Trophoblast cell (in vitro differentiated cells and primary cell): ENCODE measurements at regions not wholly inside any gene's neighbourhood (a gene's known extent, or its start where the extent isn't known, plus 50 kb on each side); places are given as distances from the start of the nearest gene placed in this dataset.

Experiments used
- DNase-seq, 2 donors: peaks; one replicate each; pipeline ENCODE4 v3.0.0-alpha.2; 2016
- H2AFZ ChIP-seq: 2 replicates; pipeline ENCODE4 v1.6.1; 2013; ENCODE audit warnings: low read length, moderate library complexity, mild to moderate bottlenecking; ENCODE audit not compliant: insufficient read depth, poor library complexity
- H2AK5ac ChIP-seq: 2 replicates; pipeline ENCODE4 v1.6.1; 2013; ENCODE audit warnings: mild to moderate bottlenecking, low read length
- H2BK120ac ChIP-seq: 2 replicates; pipeline ENCODE4 v1.6.1; 2013; ENCODE audit warnings: low read length, mild to moderate bottlenecking, moderate library complexity; ENCODE audit not compliant: insufficient read depth, poor library complexity
- H2BK12ac ChIP-seq: 2 replicates; pipeline ENCODE4 v1.6.1; 2013; ENCODE audit warnings: mild to moderate bottlenecking, low read length, moderate library complexity
- H2BK5ac ChIP-seq: 2 replicates; pipeline ENCODE4 v1.6.1; 2013; ENCODE audit warnings: low read length, low read depth, moderate library complexity, mild to moderate bottlenecking; ENCODE audit not compliant: poor library complexity
- H3K14ac ChIP-seq: 2 replicates; pipeline ENCODE4 v1.6.1; 2013; ENCODE audit warnings: mild to moderate bottlenecking, low read length
- H3K18ac ChIP-seq: 2 replicates; pipeline ENCODE4 v1.6.1; 2013; ENCODE audit warnings: mild to moderate bottlenecking, low read length
- H3K23ac ChIP-seq: 2 replicates; pipeline ENCODE4 v1.6.1; 2013; ENCODE audit warnings: low read length
- H3K27ac ChIP-seq: 2 replicates; pipeline ENCODE4 v1.5.1; 2013; ENCODE audit warnings: low read depth, mild to moderate bottlenecking, inconsistent platforms, low read length, moderate library complexity
- H3K27me3 ChIP-seq: 2 replicates; pipeline ENCODE4 v1.6.1; 2013; ENCODE audit warnings: inconsistent platforms, mild to moderate bottlenecking, low read length, moderate library complexity; ENCODE audit not compliant: insufficient read depth
- H3K36me3 ChIP-seq, 2 experiments: 1 replicate in 1 of 2; 2 replicates in 1 of 2; pipeline ENCODE4 v1.6.1; 2013; ENCODE audit warnings: low read length in 2 of 2, mild to moderate bottlenecking in 2 of 2, moderate library complexity in 1 of 2; ENCODE audit not compliant: insufficient read depth in 2 of 2, control insufficient read depth in 1 of 2
- H3K4ac ChIP-seq: 2 replicates; pipeline ENCODE4 v1.6.1; 2013; ENCODE audit warnings: low read depth, mild to moderate bottlenecking, low read length, moderate library complexity
- H3K4me1 ChIP-seq, 2 experiments: 1 replicate in 1 of 2; 2 replicates in 1 of 2; pipeline ENCODE4 v1.6.1; 2013; ENCODE audit warnings: low read length in 2 of 2, mild to moderate bottlenecking in 2 of 2, moderate library complexity in 1 of 2; ENCODE audit not compliant: insufficient read depth in 2 of 2, control insufficient read depth in 1 of 2
- H3K4me2 ChIP-seq: 2 replicates; pipeline ENCODE4 v1.6.1; 2013; ENCODE audit warnings: inconsistent platforms, mild to moderate bottlenecking, low read length, moderate library complexity
- H3K4me3 ChIP-seq: 2 replicates; pipeline ENCODE4 v1.5.1; 2013; ENCODE audit warnings: mild to moderate bottlenecking, low read depth, low read length, inconsistent platforms
- H3K79me1 ChIP-seq: one replicate; pipeline ENCODE4 v1.6.1; 2013; ENCODE audit warnings: low read length
- H3K79me2 ChIP-seq: 2 replicates; pipeline ENCODE4 v1.6.1; 2013; ENCODE audit warnings: low read length, mild to moderate bottlenecking; ENCODE audit not compliant: control insufficient read depth, insufficient read depth, poor library complexity
- H3K9ac ChIP-seq: 2 replicates; pipeline ENCODE4 v1.6.1; 2013; ENCODE audit warnings: mild to moderate bottlenecking, low read length
- H3K9me3 ChIP-seq: 2 replicates; pipeline ENCODE4 v1.6.1; 2013; ENCODE audit warnings: low read depth, mild to moderate bottlenecking, control low read depth, inconsistent platforms, low read length; ENCODE audit not compliant: insufficient read depth
- H4K12ac ChIP-seq: 2 replicates; pipeline ENCODE4 v1.6.1; 2013; ENCODE audit warnings: low read depth, mild to moderate bottlenecking, low read length, moderate library complexity
- H4K8ac ChIP-seq: 2 replicates; pipeline ENCODE4 v1.6.1; 2013; ENCODE audit warnings: low read depth, mild to moderate bottlenecking, low read length, moderate library complexity
- H4K91ac ChIP-seq: one replicate; pipeline ENCODE4 v1.6.1; 2013; ENCODE audit warnings: low read depth, mild to moderate bottlenecking, low read length, moderate library complexity
- WGBS: extraction: QIAGEN DNeasy Blood & Tissue Kit; methylation state at CpG from one replicate; pipeline ENCODE4 v1.1.7; 2013; ENCODE audit warnings: missing lambda C conversion rate; ENCODE audit not compliant: insufficient read length, insufficient coverage; ENCODE audit errors: extremely low coverage; 5-methylcytosine and 5-hydroxymethylcytosine counted together

GRCh38 chr6:105500693-105501092 is 97.8 kb upstream of the PREP start:
- Histone ChIP-seq H3K9me3 (no peaks in the 10 kb centered on the region), H3K79me2 (no peaks in the 10 kb centered on the region), H2BK5ac (no peak overlapping the region), H3K23ac (no peak overlapping the region), H3K4ac (no peak overlapping the region), H3K36me3 (no peaks in the 10 kb centered on the region), H3K27ac (no peak overlapping the region), H4K8ac (no peak overlapping the region), H3K4me2 (no peak overlapping the region), H2BK12ac (no peak overlapping the region), H3K4me3 (no peak overlapping the region), H3K18ac (no peak overlapping the region), H2BK120ac (no peak overlapping the region), H3K27me3 (no peaks in the 10 kb centered on the region), H3K79me1 (no peaks in the 10 kb centered on the region), H4K91ac (no peak overlapping the region), H3K14ac (no peak overlapping the region), H4K12ac (no peak overlapping the region), H2AFZ (no peak overlapping the region), H2AK5ac (no peak overlapping the region), H3K9ac (no peak overlapping the region), H3K4me1 (no peaks in the 10 kb centered on the region)
- DNase-seq, result no peak
- no CpG with 5 or more reads among the region's 1 CpG for WGBS

- no peak overlapping the region for H2AFZ ChIP-seq
- no peak overlapping the region for H3K27ac ChIP-seq
- H3K27me3 ChIP-seq, result no peaks in the 10 kb centered on the region
- H3K79me2 ChIP-seq, result no peaks in the 10 kb centered on the region
- no peak overlapping the region for H3K4me3 ChIP-seq
- no peak overlapping the region for H3K18ac ChIP-seq
- no peak overlapping the region for H3K4me2 ChIP-seq
- no peak overlapping the region for H3K23ac ChIP-seq
- H4K8ac ChIP-seq, result no peak overlapping the region
- no peak overlapping the region for H3K4ac ChIP-seq
- H2BK120ac ChIP-seq, result no peak overlapping the region
- no peak overlapping the region for H4K91ac ChIP-seq
- H3K9me3 ChIP-seq, result no peaks in the 10 kb centered on the region
- no peak overlapping the region for H2BK5ac ChIP-seq
- H3K14ac ChIP-seq, result no peak overlapping the region
- H3K79me1 ChIP-seq, result no peaks in the 10 kb centered on the region
- no peak overlapping the region for H2BK12ac ChIP-seq
- no peak overlapping the region for H3K9ac ChIP-seq
- H3K36me3 ChIP-seq, result no peaks in the 10 kb centered on the region
- no peak overlapping the region for H2AK5ac ChIP-seq
- WGBS, result no CpG with 5 or more reads among the region's 3 CpGs
- no peak for DNase-seq
- no peaks in the 10 kb centered on the region for H3K4me1 ChIP-seq
- H4K12ac ChIP-seq, result no peak overlapping the region
These were observed 97.0 kb upstream of the PREP start for GRCh38 chr6:105499931-105500330.

GRCh38 chr6:105499136-105499870 is 96.4 kb upstream of the PREP start:
- no peak overlapping the region for H2BK120ac ChIP-seq
- WGBS, result no CpG with 5 or more reads among the region's 2 CpGs
- H3K4me2 ChIP-seq, result no peak overlapping the region
- no peaks in the 10 kb centered on the region for H3K79me1 ChIP-seq
- no peaks in the 10 kb centered on the region for H3K9me3 ChIP-seq
- H3K18ac ChIP-seq, result no peak overlapping the region
- no peaks in the 10 kb centered on the region for H3K79me2 ChIP-seq
- no peak overlapping the region for H2AK5ac ChIP-seq
- H3K4me3 ChIP-seq, result no peak overlapping the region
- H3K27me3 ChIP-seq, result no peaks in the 10 kb centered on the region
- H3K14ac ChIP-seq, result no peak overlapping the region
- no peaks in the 10 kb centered on the region for H3K4me1 ChIP-seq
- H3K27ac ChIP-seq, result no peak overlapping the region
- H3K9ac ChIP-seq, result no peak overlapping the region
- H3K23ac ChIP-seq, result no peak overlapping the region
- H2BK12ac ChIP-seq, result no peak overlapping the region
- no peak overlapping the region for H4K8ac ChIP-seq
- H3K4ac ChIP-seq, result no peak overlapping the region
- DNase-seq, result no peak
- H2AFZ ChIP-seq, result no peak overlapping the region
- H4K91ac ChIP-seq, result no peak overlapping the region
- no peak overlapping the region for H4K12ac ChIP-seq
- H2BK5ac ChIP-seq, result no peak overlapping the region
- no peaks in the 10 kb centered on the region for H3K36me3 ChIP-seq

GRCh38 chr6:105497549-105497948 is 94.7 kb upstream of the PREP start:
- Histone ChIP-seq H3K18ac (no peak overlapping the region), H4K91ac (no peak overlapping the region), H4K12ac (no peak overlapping the region), H3K79me1 (no peaks in the 10 kb centered on the region), H2BK5ac (no peak overlapping the region), H3K4me1 (no peaks in the 10 kb centered on the region), H2BK12ac (no peak overlapping the region), H3K4me2 (no peak overlapping the region), H3K27me3 (no peaks in the 10 kb centered on the region), H3K4me3 (no peak overlapping the region), H2BK120ac (no peak overlapping the region), H2AFZ (no peak overlapping the region), H2AK5ac (no peak overlapping the region), H3K9me3 (no peaks in the 10 kb centered on the region), H3K27ac (no peak overlapping the region), H4K8ac (no peak overlapping the region), H3K36me3 (no peaks in the 10 kb centered on the region), H3K14ac (no peak overlapping the region), H3K9ac (no peak overlapping the region), H3K23ac (no peak overlapping the region), H3K4ac (no peak overlapping the region), H3K79me2 (no peaks in the 10 kb centered on the region)
- DNase-seq, result no peak
- WGBS, result no CpG with 5 or more reads among the region's 2 CpGs
